ENCODE measurements at regions not wholly inside any gene's neighbourhood (a gene's known extent, or its start where the extent isn't known, plus 50 kb on each side); places are given as distances from the start of the nearest gene placed in this dataset.

DNA sequence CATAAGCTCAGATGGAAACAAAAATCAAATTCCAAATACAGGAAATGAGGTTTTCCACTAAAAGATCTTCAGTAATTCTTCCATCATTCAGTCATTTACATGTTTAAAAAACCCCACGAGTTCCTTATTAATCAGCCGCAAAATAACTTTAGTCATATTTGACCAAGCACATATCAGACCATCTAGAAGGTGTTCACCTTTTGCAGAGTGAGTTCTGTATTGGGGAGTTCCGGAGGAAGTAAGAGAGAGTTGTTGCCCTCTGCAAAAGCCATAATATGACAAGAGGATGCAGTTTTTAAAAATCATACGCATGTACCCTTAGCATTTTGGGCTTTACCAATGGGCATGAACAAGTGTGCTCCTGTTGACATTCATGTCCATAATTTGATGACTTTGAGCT lies 61.6 kb downstream of the CCR1 start:
- Histone ChIP-seq H3K56ac (ENCODE audit: insufficient read length, low read depth, low read length) (no peak overlapping the region), H2BK5ac (ENCODE audit: insufficient read length, low read length) (no peak overlapping the region), H3K18ac (ENCODE audit: insufficient read length, low read depth, low read length) (no peak overlapping the region), H3K14ac (ENCODE audit: insufficient read depth, low read length) (no peak overlapping the region), H2AK5ac (ENCODE audit: insufficient read length, low read length) (no peak overlapping the region), H3K27ac (ENCODE audit: insufficient read length, low read depth, low read length) (no peak overlapping the region), H2AFZ (ENCODE audit: low read length) (no peak overlapping the region), H3K79me2 (ENCODE audit: insufficient read depth, low read length) (no peaks in the 10 kb centered on the region), H3K9me3 (ENCODE audit: control insufficient read depth, low read depth, low read length) (no peaks in the 10 kb centered on the region), H2BK120ac (ENCODE audit: low read depth, low read length, poor library complexity, severe bottlenecking) (no peak overlapping the region), H3K27me3 (ENCODE audit: insufficient read depth, low read length) (no peaks in the 10 kb centered on the region), H4K5ac (ENCODE audit: insufficient read length, low read depth, low read length) (no peak overlapping the region), H3K9ac (ENCODE audit: extremely low read depth, insufficient read length, low read length) (no peak overlapping the region), H3K79me1 (ENCODE audit: insufficient read depth, low read depth, low read length, poor library complexity, severe bottlenecking) (no peaks in the 10 kb centered on the region), H4K91ac (ENCODE audit: insufficient read length, low read depth, low read length) (no peak overlapping the region), H3K4me1 (ENCODE audit: insufficient read depth, low read length) (no peaks in the 10 kb centered on the region), H3K23me2 (ENCODE audit: insufficient read length, low read depth, low read length, poor library complexity, severe bottlenecking) (no peaks in the 10 kb centered on the region), H3T11ph (ENCODE audit: low read length) (no peak overlapping the region), H3K4ac (ENCODE audit: low read depth, low read length) (no peak overlapping the region), H3K4me2 (ENCODE audit: insufficient read depth, insufficient read length, low read length) (no peak overlapping the region), H2BK12ac (ENCODE audit: insufficient read length, low read depth, low read length) (no peak overlapping the region), H3K23ac (ENCODE audit: insufficient read length, low read depth, low read length) (no peak overlapping the region), H2BK20ac (ENCODE audit: low read depth, low read length, poor library complexity, severe bottlenecking) (no peak overlapping the region), H2BK15ac (ENCODE audit: low read depth, low read length) (no peak overlapping the region), H4K8ac (replicated peaks; ENCODE audit: insufficient read length, low read depth, low read length) (no peak overlapping the region), H4K20me1 (ENCODE audit: control insufficient read depth, insufficient read depth, insufficient read length) (no peaks in the 10 kb centered on the region)
- H3K36me3 Mint-ChIP-seq (ENCODE audit: insufficient read depth in 1 of 3, low read depth in 3 of 3), result no peaks in the 10 kb centered on the region
- H3K4me3 Mint-ChIP-seq, result no peak overlapping the region
- no CpG with 5 or more reads among the region's 4 CpGs for WGBS (ENCODE audit: extremely low coverage, insufficient read length, low lambda C conversion rate)
- no peaks in the 10 kb centered on the region; a peak in 1 of 5 replicates for H3K9me3 Mint-ChIP-seq
- DNase-seq, result no peak
- no peaks in the 10 kb centered on the region for H3K4me1 Mint-ChIP-seq
- TF ChIP-seq, protein P1, sequence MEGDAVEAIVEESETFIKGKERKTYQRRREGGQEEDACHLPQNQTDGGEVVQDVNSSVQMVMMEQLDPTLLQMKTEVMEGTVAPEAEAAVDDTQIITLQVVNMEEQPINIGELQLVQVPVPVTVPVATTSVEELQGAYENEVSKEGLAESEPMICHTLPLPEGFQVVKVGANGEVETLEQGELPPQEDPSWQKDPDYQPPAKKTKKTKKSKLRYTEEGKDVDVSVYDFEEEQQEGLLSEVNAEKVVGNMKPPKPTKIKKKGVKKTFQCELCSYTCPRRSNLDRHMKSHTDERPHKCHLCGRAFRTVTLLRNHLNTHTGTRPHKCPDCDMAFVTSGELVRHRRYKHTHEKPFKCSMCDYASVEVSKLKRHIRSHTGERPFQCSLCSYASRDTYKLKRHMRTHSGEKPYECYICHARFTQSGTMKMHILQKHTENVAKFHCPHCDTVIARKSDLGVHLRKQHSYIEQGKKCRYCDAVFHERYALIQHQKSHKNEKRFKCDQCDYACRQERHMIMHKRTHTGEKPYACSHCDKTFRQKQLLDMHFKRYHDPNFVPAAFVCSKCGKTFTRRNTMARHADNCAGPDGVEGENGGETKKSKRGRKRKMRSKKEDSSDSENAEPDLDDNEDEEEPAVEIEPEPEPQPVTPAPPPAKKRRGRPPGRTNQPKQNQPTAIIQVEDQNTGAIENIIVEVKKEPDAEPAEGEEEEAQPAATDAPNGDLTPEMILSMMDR (conservative IDR thresholded peaks at IDR 0.05), result no peak
- H3K27ac Mint-ChIP-seq, result no peak overlapping the region
- peaks cover 3% of the 10 kb centered on the region; the same call in 1 of the 2 replicates for H3K27me3 Mint-ChIP-seq (ENCODE audit: low read depth)

Measured in H9 (cell line).